CD4-positive, alpha-beta T cell treated with Interleukin-21 for 1 hour (primary cell): ENCODE measurements at regions not wholly inside any gene's neighbourhood (a gene's known extent, or its start where the extent isn't known, plus 50 kb on each side); places are given as distances from the start of the nearest gene placed in this dataset.
"Not testable (repeated sequence)": the region's sequence is repeated elsewhere in the genome, so short reads cannot be mapped to it uniquely, and the experiment has no call there.

ENCODE experiments used
- DNase-seq: peaks from one replicate; pipeline ENCODE4 v3.0.0-alpha.2; 2020

DNA sequence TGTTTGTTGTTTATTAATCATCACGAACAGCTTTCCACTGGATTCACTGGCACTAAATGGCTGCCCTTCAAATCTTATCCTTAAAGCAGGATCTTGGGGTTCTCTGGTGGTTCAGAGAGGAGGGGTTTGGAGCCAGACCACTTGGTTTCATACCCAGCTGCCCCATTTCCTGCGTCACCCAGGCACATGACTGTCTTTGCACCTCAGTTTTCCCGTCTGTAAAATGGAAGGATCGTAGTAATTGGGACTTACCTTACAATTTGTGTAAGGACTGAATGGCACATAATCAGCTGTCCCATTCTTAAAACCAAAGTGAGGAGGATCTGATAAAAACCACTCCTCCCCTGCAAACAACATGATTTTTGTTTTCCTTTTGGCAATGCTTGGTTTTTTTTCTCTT, 318.3 kb downstream of the ZNF536 start:
- DNase-seq: no peak

DNA sequence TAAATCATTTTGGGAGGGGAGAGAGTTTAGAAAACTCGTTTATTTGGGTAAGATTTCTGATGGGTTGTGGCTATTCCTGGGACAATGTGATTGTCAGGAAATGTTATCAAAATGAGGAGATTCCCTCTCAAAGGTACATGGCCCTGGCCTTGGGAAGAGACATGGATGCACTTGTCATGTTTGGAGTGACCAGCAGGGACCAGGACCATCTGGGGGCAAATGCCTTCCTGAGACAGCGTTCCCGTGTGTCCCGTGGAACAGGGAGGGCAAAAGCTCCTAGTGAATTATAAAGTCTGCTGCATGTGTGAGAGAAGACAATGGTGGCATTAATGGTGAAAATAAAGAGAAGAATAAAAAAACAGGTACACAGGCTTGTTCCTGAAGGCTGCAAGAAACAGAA, 317.3 kb downstream of the ZNF536 start:
- DNase-seq: no peak

DNA sequence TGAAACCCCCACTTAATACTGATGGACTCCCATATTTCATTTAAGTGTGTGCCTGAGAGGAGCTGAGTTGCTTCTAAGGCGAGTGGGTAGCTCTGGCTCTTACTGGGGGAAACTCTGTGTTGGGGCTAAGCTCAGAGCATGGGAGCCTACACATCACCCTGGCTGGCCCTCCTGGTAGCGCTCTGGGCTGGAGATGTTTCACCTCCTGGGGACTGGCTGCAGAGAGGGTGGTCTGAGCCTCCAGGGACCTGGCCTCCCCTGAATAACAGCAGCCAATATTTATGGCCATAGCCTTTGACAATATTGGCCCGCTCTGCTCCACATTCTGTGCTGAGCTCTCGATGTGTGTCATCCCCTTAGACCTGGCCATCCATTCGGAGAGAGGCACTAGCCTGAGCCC, 316.5 kb downstream of the ZNF536 start:
- no peak for DNase-seq

DNA sequence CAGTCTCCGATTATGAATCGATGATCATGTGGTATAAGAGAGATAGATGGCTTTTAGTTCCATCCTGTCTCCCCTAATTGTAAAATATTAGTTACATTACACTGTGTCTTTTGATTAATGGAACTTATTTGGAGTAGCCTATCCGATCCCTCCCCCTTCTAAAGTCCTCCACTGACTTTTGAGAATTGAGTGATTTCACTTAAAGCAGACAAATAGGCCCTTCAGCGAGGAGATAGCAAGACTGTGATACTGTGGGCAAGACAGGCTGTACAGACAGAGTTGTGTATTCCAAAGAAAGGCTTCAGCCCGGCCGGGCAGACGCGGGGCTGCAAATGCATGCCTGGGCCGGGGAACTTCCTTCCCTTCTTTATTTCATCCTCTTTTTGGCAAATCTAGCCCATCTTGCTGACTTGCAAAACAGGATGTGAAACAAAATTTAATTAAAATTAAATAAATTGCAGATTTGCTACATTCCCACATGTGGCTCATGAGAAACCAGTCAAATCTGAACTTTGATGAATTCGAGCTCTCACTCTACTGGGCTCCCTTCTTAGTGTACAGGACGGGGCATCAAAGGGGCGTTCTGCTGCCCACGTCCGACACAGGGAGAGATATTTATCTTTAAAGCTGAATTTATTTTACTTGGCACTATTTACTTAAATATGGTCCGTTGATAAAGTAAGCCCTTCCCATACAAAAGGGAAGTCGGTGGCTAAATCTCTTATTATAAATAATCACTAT, 314.8 kb downstream of the ZNF536 start:
- DNase-seq: no peak

DNA sequence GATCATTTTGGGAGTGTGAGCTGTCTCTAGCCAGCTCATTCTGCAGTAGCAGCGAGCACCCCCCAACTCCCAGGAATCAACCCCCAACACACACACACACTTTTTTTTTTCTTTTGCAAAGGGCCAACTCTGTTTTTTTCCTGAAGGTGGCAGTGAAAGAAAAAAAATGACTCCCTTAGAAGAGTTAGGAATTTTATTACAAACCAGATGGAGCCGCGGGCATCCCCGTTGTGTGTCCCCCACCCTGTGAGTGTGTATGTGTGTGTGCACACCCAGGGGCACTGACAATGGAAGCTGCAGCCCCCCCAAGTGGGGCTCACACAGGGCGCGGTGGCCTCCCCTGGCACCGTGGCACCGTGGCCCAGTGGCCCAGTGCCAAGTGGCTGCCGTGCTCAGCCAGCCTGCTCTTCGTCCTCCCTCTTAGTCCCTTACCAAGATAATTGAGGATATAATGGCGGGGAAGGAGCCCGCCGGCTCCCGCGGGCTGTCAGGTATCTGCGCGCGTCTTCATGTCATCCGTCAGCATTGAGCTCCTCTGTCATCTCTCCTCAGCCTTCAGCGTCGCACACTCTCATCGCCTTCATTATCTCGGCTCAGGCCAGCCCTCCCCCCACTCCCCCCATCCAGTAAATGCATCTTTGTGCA, 314.1 kb downstream of the ZNF536 start:
- no peak for DNase-seq

DNA sequence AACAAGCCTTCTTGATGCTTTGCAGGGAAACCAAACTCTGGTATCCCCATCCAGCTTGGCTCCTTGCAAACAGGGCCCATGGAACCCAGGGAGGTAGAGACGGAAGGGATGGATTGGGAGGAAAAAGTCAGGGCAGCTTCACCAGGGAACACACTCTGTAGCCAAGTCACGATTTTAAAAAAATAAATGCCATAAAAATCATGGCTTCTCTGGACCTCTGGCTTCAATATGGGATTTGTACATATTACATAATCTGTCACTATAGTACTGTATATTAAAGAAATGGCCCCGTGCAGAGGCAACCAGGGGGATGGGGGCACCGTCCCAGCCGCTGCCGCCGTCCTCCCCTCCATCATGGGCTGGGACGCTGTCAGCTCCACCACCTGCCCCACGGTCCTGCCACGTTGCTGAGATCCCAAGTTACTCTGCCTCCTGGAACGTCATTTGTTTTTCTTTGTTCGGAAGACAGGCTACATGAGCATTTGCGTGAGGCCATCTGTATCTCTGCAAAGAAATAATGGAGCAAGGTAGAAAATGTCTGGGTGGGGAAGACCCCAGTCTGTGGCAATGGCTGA, 313.3 kb downstream of the ZNF536 start:
- DNase-seq: no peak

DNA sequence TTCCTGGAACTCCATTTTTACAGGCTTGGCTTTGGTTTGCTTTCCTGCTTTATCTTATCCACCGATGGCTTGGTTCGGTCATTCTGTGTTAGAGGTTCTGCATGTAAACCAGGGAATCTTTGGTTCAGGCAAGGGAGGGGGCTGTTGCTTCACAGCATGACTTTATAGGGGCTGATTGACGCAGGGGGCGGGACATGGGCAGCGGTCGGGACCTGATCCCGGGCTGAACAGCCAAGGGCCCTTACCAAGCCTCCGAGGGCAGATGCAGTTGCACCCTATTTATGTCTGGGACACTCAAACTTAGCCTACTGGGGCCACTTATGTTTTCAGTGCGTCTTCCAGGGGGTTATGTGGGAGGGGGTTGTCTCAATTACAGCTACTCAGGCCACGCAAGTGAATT, 312.4 kb downstream of the ZNF536 start:
- no peak for DNase-seq

DNA sequence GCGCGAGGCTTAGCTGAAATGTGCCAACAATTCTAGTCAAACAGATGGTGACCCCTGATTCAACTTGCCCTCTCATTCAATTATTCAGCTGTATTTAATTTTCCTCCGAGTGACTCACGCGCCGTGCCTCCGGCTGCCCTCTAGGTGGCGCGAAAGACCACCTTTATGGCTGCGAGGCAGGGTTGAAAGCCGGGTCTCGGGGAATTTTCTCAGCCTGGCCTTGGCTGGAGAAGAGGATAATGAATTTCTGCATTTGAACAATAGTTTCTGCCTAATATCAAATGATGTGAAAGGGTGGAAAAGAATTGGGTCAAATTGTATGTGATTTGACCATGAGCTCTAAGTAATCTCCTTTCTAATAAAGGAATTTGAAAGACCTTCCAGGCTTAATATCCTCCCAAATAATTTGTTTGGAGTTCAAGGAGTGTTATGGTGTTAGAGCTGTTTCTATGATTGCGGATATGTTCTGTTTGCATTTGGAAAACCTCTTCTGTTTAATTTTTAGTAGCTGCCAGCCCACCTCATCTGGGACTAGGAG, 310.9 kb downstream of the ZNF536 start:
- peak; percentile 35 for DNase-seq

DNA sequence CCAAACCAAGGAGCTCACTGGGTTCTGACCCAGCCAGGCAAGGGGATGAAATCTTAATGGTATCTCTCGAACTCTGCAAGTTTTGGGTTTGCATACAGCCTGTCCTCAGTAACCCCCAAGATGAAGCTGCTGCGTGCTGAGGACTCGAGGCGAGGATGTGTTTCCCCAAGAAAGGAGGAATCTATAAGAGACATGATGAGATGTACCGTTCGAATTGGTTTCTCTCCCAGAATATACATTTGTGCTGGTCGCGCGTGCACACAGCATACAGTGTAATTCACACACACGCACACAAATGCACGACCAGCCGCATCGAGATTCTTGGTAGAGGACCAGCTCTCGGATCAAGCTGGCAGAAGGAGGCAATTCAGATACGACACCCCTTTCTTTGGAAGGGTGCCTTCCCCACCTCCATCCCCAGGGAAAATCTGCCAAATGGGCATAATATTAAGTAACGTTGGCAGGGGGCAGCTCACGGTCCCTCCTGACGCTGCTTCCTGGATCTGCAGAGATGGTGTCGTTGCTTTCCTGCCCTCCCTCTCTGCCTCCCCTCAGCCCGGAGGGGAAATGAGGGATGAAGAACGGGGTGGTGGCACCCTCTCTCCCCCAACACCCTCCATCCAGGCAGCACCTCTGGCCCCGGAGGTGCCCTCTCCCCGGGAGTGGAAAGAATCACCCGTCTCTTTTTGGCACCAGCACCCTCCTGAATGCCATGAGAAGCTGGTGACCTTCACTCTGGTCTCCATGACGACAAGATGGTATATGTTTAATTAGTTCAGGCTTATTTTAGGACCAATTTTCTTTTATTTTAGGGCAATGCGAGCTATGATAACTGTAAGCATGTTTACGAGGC, 310.2 kb downstream of the ZNF536 start:
- no peak for DNase-seq

DNA sequence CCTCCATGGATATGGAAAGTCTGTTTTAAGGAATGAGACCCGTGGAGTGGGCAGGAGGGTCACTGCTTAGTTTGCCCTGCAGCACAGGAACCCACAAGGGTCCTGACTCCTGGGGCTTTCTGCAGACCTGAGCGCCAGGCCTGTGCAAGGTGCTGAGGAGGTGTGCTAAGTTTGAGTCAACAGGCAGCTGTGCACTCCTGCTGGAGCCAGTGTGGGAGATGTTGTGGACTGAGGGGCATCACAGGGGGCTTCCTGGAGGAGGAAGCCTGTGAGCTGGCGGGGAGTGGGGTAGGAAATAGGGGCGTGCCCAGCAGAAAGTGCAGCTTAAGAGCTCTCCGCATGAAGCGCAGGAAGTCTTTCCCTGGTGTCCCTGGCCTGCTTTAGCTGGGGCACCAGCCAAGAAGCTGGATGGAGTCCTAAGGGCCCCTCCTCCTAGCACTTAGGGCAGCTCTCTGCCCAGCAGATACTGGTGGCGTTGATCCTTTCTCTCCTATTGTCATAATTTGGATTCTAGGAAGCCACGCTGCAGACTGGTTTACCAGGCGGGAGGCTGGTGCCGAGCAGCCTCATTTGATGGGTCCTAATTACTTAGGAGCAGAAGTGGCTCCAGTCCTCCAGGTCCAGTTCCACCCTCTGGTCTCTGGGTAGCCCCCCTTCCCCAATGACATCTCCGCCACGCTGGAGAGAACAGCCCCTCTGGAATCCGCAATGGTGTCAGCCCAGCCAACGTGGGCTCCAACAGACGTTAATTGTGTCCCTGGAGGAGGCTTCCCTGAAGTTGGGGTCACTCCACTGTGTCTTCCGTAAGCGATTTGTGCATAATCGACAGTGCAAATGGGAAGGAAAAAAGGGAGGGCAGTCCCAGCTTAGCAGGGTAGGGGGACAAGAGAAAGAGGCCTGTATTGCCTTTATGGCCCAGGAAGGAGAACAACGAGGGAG, 309.2 kb downstream of the ZNF536 start:
- DNase-seq: no peak

DNA sequence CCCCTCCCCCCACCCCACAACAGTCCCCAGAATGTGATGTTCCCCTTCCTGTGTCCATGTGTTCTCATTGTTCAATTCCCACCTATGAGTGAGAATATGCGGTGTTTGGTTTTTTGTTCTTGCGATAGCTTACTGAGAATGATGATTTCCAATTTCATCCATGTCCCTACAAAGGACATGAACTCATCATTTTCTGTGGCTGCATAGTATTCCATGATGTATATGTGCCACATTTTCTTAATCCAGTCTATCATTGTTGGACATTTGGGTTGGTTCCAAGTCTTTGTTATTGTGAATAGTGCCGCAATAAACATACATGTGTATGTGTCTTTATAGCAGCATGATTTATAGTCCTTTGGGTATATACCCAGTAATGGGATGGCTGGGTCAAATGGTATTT, 308.2 kb downstream of the ZNF536 start:
- DNase-seq: not testable (repeated sequence)

DNA sequence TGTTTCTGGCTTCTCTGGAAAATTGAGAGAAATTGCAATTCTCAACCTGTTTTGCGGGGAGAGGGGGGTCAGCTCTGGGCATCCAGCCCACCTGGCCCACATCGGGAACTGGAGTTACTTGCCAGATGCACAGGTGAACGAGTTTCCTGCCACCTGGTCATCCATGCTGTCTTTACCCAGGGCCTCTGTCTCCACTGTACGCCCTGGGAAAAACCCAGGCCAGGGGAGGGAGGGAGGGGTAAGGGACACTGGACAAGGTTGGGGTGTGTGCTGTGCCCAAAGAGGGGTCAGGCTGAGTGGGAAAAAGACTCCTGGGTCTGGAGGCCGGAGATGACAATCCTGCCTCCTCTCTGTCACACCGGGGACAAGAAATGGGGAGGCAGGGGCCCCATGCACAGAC, 307.6 kb downstream of the ZNF536 start:
- no peak for DNase-seq

DNA sequence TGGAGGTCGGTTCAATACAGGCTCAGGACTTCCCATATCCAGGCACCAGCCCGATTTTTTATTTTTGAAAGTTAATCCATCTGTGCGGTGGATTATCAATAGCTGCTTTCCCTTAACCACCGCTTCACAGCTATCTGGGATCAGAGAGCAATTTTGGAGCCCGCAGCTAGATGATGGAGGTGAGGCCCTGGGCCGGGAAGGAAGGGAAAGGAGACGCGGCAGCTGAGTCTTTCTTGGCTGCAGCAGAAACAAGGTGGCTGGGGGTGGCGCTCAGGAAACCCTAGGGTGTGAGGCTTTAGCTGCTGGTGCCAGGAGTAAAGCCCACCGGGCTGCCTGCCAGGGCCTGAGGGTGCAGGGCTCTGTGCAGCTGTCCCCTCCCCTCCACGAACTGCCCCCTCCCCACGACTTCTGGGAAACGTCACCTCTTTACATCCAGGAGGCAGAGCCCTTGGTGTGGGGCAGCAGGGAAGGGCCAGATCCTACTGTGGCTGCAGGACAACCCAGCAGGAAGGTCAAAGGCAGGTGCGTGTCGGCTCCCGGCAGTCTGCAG, 307.0 kb downstream of the ZNF536 start:
- no peak for DNase-seq

DNA sequence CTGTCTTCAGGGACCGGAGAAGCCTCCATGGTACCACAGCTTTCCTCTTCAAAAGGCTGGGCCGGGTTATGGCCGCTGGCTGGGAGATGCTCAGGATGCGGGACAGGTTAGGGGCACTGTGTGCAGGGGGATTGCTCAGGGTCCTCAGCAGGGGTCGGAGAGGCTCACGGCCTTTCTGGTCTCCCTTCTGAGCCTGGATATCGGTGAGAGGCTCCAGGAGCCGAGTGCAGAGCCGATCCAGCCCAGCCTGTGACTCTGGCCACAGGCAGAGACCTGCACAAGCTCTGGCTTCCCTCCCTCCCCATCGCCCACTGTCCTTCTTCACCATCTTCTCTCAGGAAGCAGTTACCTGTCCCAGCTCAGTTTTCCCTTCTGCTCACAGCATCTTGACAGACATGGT, 306.0 kb downstream of the ZNF536 start:
- no peak for DNase-seq

DNA sequence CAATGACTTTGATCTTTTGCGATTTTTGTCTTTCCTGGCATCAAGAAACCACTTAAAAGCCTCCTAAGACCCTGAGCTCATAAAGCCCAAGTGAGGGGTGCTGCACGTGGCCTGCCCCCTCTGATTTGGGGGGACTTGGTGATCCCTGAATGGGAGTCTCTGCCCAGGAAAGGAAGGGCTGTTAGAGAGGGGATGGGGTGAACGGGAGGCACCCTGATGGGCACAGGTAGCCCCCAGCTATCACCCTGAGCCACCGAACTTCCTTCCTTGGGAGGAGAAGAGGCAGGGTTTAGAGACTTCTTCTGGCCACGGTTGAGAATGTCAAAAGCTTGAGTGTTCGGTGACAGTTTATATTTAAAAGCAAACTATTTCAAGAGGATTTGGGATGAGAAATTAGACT, 305.5 kb downstream of the ZNF536 start:
- no peak for DNase-seq

DNA sequence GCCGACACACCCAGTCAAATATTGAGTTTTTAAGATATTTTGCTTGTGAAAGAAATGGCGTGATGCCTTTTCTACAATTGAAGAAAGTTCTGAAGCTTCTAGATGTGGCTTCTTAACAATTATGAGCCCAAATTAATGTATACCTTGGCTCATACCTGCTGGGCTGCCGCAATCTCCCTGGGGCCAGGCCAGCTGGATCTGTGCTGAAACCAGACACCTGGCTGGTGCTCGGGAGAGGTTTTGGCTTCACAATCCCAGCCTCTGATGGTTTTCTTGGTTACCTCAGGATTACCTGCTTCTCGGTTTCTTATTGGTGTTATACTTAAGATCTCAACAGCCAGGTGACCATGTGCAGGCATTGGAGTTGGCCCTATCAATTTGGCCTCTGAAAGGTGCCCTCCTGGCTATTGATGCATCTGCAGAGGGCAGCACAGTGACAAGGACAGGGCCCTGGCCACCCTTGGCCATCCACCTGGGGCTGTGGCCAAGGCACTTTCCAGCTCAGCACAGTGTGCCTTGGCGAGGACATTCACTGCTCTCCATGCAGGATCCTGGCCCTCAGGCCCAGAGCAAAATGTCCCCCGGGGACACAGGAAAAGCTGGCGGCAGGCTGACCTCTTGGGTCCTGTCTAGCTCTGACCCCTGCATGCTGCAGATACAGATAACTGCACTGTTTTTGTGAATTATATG, 305.0 kb downstream of the ZNF536 start:
- DNase-seq: no peak

DNA sequence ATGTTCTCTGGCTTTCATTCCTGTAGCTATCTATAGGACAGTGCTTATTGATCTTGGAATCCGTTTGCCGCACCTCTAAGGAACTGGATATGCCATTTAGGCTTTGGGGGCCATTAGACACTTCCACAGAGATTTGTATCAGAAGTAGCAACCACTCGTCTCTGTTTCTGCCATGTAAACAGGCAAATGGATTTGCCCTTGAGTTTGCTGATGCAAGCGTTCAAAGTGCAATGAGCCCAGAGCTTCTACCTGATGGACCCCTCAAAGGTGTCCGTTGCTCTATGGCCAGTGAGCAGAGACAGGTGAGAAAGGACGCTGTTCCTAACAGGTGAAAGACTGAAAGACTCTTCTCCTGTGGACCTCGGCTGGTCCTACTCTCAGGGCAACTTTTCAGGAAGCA, 302.9 kb downstream of the ZNF536 start:
- no peak for DNase-seq

DNA sequence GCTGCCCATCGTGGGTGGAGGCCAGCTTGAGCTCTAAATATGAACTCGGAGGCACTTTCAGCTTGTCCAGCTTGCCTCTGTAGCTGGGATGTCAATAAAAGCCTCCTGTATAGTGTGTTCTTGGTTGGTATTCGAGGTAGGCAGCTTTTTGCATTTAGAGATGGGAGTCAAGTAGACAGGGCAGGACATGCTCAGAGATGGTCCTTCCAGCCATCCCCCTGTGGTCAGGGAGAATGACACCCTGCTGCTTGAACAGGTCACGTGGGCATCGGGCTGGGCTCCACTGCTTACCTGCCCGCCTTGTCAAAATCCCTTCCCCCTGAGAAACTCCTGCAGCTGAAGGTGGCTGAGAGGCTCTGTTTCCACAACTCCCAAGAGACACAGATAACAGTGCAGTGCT, 302.5 kb downstream of the ZNF536 start:
- DNase-seq: no peak

DNA sequence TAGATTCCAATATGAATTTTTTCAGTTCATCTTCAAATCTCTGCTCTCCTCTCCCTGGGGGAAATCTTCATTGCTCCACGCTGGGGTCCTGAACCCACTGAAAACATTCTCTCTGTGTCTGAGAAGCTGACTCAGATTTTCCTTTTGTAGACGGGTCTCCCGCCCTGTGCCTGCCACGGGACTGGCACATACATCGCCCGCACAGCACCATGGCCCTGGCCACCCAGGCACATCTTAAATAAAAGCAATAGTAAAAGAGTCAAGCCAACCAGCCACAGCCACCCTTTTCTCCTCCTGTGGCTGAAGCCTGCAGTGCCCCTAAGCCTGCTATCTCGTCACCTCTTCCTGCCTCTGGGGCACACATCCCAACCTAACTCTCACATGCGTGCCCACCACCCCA, 301.2 kb downstream of the ZNF536 start:
- DNase-seq: no peak

DNA sequence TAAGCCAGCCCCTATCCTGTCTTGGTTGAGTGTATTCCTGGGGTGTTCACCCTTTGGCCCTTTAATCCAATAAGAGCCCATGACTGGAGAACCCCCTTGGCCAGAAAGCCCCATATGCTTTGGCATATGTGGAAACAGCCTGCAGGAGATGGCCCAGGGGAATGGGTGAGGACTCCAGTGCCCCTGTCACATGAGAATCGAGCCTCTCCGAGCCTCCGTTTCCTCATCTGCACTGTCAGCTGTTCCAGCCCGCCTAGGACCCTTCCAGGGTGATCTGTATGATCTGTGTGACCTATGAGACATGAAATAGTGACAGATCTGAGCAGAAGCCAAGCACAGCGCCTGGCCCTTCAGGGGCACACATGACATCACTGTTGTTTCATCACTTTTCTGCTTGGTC, 300.7 kb downstream of the ZNF536 start:
- no peak for DNase-seq

DNA sequence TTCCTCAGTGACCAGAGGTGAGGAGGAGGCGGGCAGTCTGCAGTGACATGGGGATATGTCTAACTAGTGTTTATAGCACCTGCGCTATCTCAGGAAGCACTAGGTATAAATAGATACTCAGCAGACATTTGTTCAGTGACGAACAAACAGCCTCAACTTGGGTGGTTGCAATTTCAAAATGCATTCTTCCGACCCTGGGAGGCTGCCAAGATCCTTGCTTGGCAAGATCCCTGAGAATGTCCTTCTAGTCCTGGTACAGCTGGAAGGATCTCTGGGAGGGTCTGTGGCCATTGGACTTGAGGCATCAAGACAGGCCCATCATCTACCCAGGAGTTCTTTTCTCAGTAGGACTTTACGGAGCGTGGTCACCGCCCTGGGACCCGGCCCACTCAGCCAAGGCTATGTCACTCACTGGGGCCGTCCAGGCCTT, 299.5 kb downstream of the ZNF536 start:
- DNase-seq: no peak

DNA sequence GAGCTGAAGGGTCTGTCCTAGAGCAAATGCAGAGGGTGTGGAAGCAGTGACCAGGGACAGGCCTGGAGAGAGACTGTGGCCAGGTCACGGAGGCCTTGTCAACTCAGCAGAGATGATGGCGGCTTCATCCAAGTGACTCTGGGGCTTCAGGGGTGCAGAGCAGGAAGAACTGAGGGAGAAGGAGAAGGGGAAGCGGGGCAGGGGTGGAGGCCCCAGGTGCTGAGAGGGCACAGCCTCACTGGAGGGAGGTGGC, 299.1 kb downstream of the ZNF536 start:
- no peak for DNase-seq
